ENCODE measurements at regions not wholly inside any gene's neighbourhood (a gene's known extent, or its start where the extent isn't known, plus 50 kb on each side); places are given as distances from the start of the nearest gene placed in this dataset.

DNA sequence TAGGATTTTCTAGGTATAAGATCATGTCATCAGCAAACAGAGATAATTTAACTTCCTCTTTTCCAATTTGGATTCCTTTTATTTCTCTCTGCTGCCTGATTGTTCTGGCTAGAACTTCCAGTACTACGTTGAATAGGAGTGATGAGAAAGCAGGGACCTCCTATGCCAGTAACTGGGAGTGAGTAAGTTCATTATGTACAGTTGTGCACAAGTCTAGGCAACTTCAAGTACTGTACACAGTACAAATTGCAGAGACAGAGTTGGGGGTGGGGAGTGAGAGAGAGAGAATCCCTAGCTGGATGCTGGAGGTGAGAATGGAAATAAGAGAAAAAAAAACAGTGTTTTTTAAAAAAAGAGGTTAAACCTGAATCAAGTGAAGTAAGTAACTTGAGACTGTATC lies 210.2 kb downstream of the MMUT start:
- TF ChIP-seq, protein P1, sequence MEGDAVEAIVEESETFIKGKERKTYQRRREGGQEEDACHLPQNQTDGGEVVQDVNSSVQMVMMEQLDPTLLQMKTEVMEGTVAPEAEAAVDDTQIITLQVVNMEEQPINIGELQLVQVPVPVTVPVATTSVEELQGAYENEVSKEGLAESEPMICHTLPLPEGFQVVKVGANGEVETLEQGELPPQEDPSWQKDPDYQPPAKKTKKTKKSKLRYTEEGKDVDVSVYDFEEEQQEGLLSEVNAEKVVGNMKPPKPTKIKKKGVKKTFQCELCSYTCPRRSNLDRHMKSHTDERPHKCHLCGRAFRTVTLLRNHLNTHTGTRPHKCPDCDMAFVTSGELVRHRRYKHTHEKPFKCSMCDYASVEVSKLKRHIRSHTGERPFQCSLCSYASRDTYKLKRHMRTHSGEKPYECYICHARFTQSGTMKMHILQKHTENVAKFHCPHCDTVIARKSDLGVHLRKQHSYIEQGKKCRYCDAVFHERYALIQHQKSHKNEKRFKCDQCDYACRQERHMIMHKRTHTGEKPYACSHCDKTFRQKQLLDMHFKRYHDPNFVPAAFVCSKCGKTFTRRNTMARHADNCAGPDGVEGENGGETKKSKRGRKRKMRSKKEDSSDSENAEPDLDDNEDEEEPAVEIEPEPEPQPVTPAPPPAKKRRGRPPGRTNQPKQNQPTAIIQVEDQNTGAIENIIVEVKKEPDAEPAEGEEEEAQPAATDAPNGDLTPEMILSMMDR (IDR thresholded peaks at IDR 0.05; ENCODE audit: insufficient read depth, low read length): no peak
- no peak for TF ChIP-seq POLR2AphosphoS5 (IDR thresholded peaks at IDR 0.05; ENCODE audit: low read depth)
